Suprapubic skin (tissue), 4 donors: ENCODE measurements at regions not wholly inside any gene's neighbourhood (a gene's known extent, or its start where the extent isn't known, plus 50 kb on each side); places are given as distances from the start of the nearest gene placed in this dataset.

Source experiments
- DNase-seq, 2 donors: peaks; one replicate each; pipeline ENCODE4 v3.0.0-alpha.2; 2019; ENCODE audit warnings: low spot score in 2 of 2
- H3K27ac ChIP-seq: fragments of 200-600 bp; sonication (generic); one replicate; pipeline ENCODE4 v1.5.1; 2019
- H3K27me3 ChIP-seq: fragments of 200-600 bp; sonication (generic); one replicate; pipeline ENCODE4 v1.5.1; 2019
- H3K36me3 ChIP-seq: fragments of 200-600 bp; sonication (generic); one replicate; pipeline ENCODE4 v1.5.1; 2019
- H3K4me1 ChIP-seq: fragments of 200-600 bp; sonication (generic); one replicate; pipeline ENCODE4 v1.5.1; 2019
- H3K4me3 ChIP-seq: fragments of 200-600 bp; sonication (generic); one replicate; pipeline ENCODE4 v1.5.1; 2019; ENCODE audit warnings: mild to moderate bottlenecking
- H3K9me3 ChIP-seq: fragments of 200-600 bp; sonication (generic); one replicate; pipeline ENCODE4 v1.5.1; 2019
- CTCF ChIP-seq, 2 donors: fragments of 200-600 bp in 1 of 2; fragments of 450-650 bp in 1 of 2; sonication (generic) in 1 of 2; IDR thresholded peaks; one replicate each; pipeline ENCODE4 v1.5.1; 2016 to 2019; ENCODE audit warnings: antibody characterized with exemption in 2 of 2, mild to moderate bottlenecking in 1 of 2, moderate library complexity in 1 of 2
- EP300 ChIP-seq: sonication (generic); formaldehyde crosslinking; IDR thresholded peaks from one replicate; pipeline ENCODE4 v1.6.1; 2017; ENCODE audit warnings: antibody characterized with exemption
- POLR2A ChIP-seq, 2 donors: fragments of 450-650 bp; IDR thresholded peaks; one replicate each; pipeline ENCODE4 v1.6.1; 2017; ENCODE audit warnings: antibody characterized with exemption in 2 of 2, mild to moderate bottlenecking in 2 of 2, moderate library complexity in 2 of 2
- POLR2AphosphoS5 ChIP-seq, 3 donors: sonication (generic); formaldehyde crosslinking; IDR thresholded peaks; one replicate each; pipeline ENCODE4 v1.6.1; 2017; ENCODE audit warnings: antibody characterized with exemption in 3 of 3
- WGBS: methylation state at CpG from one replicate; pipeline ENCODE4 v1.1.5; 2018; 5-methylcytosine and 5-hydroxymethylcytosine counted together

DNA sequence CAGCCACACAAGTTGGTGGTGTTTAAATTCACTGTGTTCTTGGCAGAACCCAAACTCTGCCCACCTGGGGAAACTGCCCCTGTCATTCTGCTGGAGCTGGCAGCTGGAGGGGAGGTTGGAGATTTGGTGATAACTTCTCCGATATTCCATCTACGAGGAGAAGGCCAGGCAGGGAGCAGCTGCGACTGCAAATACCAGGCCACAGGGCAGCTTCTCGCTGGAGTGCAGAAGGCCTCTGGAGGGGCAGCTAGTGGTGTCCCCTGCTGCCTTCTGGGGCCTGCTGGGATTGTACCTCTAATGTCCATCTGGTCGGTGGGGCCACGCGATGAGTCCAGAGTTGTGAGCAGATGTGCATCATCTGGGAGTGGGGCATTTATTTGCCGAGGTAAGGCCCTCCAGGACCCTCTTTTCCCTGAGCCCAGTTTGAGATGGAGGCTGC lies 98.9 kb downstream of the ACKR3 start:
- no peaks in the 10 kb centered on the region for H3K27me3 ChIP-seq
- no peaks in the 10 kb centered on the region for H3K36me3 ChIP-seq
- WGBS: 94% methylated on average over 8 of the region's 8 CpGs
- H3K27ac ChIP-seq: no peak overlapping the region
- TF ChIP-seq EP300: no peak
- TF ChIP-seq CTCF (IDR thresholded peaks at IDR 0.05): no peak
- no peak for TF ChIP-seq POLR2AphosphoS5 (IDR thresholded peaks at IDR 0.05)
- TF ChIP-seq POLR2A (IDR thresholded peaks at IDR 0.05): no peak
- H3K4me1 ChIP-seq: peaks cover 3% of the 10 kb centered on the region
- DNase-seq: peak; percentile 17 to 45
- H3K4me3 ChIP-seq: no peak overlapping the region
- peaks cover 3% of the 10 kb centered on the region for H3K9me3 ChIP-seq

- Histone ChIP-seq H3K4me3 (no peak overlapping the region), H3K9me3 (peaks cover 3% of the 10 kb centered on the region), H3K4me1 (no peaks in the 10 kb centered on the region), H3K36me3 (no peaks in the 10 kb centered on the region), H3K27ac (no peak overlapping the region), H3K27me3 (no peaks in the 10 kb centered on the region)
- DNase-seq: peak; percentile 47 to 64
- 87% methylated on average over 3 of the region's 6 CpGs for WGBS
- TF ChIP-seq EP300 (no peak), POLR2A (IDR thresholded peaks at IDR 0.05) (no peak), POLR2AphosphoS5 (IDR thresholded peaks at IDR 0.05) (no peak), CTCF (IDR thresholded peaks at IDR 0.05) (no peak)
Measured at GRCh38 chr2:236670235-236670620, 100.6 kb downstream of the ACKR3 start.

- Histone ChIP-seq H3K27ac (no peak overlapping the region), H3K27me3 (no peaks in the 10 kb centered on the region), H3K36me3 (no peaks in the 10 kb centered on the region), H3K9me3 (no peaks in the 10 kb centered on the region), H3K4me1 (peaks cover 17% of the 10 kb centered on the region), H3K4me3 (no peak overlapping the region)
- TF ChIP-seq EP300: no peak
- peak; percentile 32 to 65 for DNase-seq
- WGBS: 90% methylated on average over 11 of the region's 11 CpGs
Measured at GRCh38 chr2:236671896-236672562, 102.4 kb downstream of the ACKR3 start.

DNA sequence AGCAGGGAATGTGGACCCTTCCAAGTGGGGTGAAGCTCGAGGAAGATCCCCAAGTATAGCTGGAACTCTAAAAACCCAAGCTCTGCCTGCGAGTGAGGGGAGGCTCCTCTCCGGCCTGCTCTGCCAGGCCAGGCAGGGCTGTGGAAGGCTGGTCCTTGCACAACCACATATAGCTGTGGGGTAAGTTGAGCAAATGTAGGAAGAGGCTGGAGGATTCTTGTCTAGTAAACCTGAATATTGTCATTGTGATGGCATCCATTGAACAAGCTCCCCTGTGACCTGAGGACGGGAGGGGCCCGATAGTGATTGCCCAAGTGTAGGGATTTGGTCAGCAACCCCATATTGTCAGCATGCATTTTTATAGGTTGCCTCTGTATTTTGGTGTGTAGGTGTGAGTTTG lies 103.0 kb downstream of the ACKR3 start:
- TF ChIP-seq POLR2AphosphoS5 (IDR thresholded peaks at IDR 0.05): no peak
- TF ChIP-seq POLR2A (IDR thresholded peaks at IDR 0.05): no peak
- 97% methylated on average over 5 of the region's 5 CpGs for WGBS
- peak in 1 of 2 donors; percentile 62 for DNase-seq

DNA sequence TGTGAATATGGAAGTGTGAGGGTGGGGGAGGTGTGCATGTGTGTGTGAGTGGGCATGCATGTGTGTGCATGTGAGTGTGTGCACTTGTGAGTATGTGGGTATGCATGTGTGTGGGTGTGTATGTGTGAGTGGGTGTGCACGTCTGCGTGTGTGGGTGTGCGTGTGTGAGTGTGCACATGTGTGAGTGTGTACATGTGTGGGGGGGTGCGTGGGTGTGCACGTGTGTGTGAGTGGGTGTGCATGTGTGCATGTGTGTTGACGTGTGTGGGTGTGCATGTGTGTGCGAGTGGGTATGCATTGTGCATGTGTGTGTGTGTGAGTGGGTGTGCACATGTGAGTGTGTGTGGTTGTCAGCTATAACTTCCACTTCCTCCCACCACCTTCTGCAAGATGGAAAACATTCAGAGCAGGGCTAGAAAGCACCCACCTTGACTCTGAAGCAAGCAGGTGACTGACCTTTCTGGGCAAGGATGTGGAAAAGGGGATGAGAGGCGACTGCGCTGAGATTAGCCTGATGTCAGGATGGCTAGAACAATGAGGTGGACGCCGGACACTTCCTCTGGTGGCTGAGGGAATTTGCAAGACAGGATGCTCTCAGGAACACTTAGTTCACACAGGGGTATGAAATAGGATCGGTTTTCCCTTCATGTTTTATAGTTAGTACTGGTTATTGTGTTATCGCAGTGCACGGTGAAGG lies 103.6 kb downstream of the ACKR3 start:
- WGBS: 92% methylated on average over 14 of the region's 14 CpGs
- Histone ChIP-seq H3K9me3 (no peaks in the 10 kb centered on the region), H3K4me3 (no peak overlapping the region), H3K4me1 (peaks cover 18% of the 10 kb centered on the region), H3K27ac (no peak overlapping the region), H3K27me3 (peaks cover 3% of the 10 kb centered on the region), H3K36me3 (no peaks in the 10 kb centered on the region)
- TF ChIP-seq CTCF (IDR thresholded peaks at IDR 0.05): no peak
- no peak for TF ChIP-seq POLR2A (IDR thresholded peaks at IDR 0.05)
- DNase-seq: peak; percentile 33 to 37

More for the DNA sequence above, 103.0 kb downstream of the ACKR3 start:
- Histone ChIP-seq H3K9me3 (no peaks in the 10 kb centered on the region), H3K27me3 (peaks cover 3% of the 10 kb centered on the region), H3K4me3 (no peak overlapping the region), H3K36me3 (no peaks in the 10 kb centered on the region), H3K4me1 (peaks cover 18% of the 10 kb centered on the region), H3K27ac (no peak overlapping the region)

DNA sequence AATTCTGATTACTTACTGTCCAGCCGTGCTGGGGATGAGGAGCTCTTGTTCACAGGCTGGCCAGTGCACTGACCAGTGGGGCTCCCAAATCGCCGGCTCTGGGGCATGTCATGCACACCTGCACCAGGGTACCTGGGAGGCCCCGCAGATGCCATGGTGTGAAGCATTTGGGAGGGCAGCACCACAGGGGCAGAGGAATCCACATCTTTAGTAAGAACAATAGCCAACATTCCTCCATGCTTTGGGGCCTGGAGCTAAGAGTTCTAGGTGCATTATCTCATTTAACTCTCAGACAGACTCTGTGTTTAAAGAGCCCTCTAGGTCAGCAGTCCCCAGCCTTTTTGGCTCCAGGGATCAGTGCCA lies 104.2 kb downstream of the ACKR3 start:
- peaks cover 18% of the 10 kb centered on the region for H3K4me1 ChIP-seq
- no peaks in the 10 kb centered on the region for H3K36me3 ChIP-seq
- no peak overlapping the region for H3K27ac ChIP-seq
- TF ChIP-seq POLR2A (IDR thresholded peaks at IDR 0.05) (no peak), CTCF (IDR thresholded peaks at IDR 0.05) (no peak), POLR2AphosphoS5 (IDR thresholded peaks at IDR 0.05) (no peak), EP300 (no peak)
- no peak overlapping the region for H3K4me3 ChIP-seq
- DNase-seq: peak; percentile 44 to 76
- 79% methylated on average over 2 of the region's 4 CpGs for WGBS
- peaks cover 7% of the 10 kb centered on the region for H3K27me3 ChIP-seq
- no peaks in the 10 kb centered on the region for H3K9me3 ChIP-seq
